Fibroblast of lung (primary cell): ENCODE measurements at regions not wholly inside any gene's neighbourhood (a gene's known extent, or its start where the extent isn't known, plus 50 kb on each side); places are given as distances from the start of the nearest gene placed in this dataset.

Source experiments
- CTCF ChIP-seq, 2 donors: IDR thresholded peaks in 1 of 2; conservative IDR thresholded peaks in 1 of 2; 1 replicate in 1 of 2; 2 replicates in 1 of 2; pipeline ENCODE4 v1.5.1; 2011 to 2012; ENCODE audit warnings: low read length in 2 of 2, control low read depth in 1 of 2, inconsistent platforms in 1 of 2, low read depth in 1 of 2, mild to moderate bottlenecking in 1 of 2
- EZH2 ChIP-seq: IDR thresholded peaks from 2 replicates; pipeline ENCODE4 v1.5.1; 2012; ENCODE audit warnings: low read length, control low read depth, mild to moderate bottlenecking; ENCODE audit errors: missing control alignments

GRCh38 chr10:65231148-65231547, 1694.7 kb upstream of the LRRTM3 start:
- TF ChIP-seq CTCF (conservative IDR thresholded peaks at IDR 0.05 in 1 of 2, IDR thresholded peaks at IDR 0.05 in 1 of 2; ENCODE audit: low read depth in 1 of 2, low read length in 2 of 2) (no peak), EZH2 (no peak)
